ENCODE measurements at regions not wholly inside any gene's neighbourhood (a gene's known extent, or its start where the extent isn't known, plus 50 kb on each side); places are given as distances from the start of the nearest gene placed in this dataset.

GRCh38 chr6:147716434-147716833 is 207.9 kb downstream of the SAMD5 start:
- DNase-seq: no peak

DNA sequence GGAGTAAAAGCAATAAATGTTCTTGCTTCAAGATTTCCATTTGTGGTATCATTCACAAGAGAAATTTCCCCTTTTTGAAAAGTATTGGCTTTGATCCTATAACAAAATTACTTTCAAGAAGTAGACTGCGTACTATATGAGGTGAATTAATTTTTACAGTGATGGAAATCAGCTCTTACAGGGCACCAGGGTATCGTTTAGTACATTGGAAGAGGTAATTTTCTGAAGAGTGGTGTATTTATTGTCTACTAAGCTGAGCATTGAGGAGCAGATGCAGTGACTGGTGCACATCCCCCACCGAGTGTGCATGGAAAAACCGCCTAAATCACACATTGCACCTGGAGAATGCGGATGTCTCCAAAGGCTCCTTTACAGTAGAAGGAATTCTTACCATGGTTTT is 209.5 kb downstream of the SAMD5 start:
- DNase-seq: no peak

DNA sequence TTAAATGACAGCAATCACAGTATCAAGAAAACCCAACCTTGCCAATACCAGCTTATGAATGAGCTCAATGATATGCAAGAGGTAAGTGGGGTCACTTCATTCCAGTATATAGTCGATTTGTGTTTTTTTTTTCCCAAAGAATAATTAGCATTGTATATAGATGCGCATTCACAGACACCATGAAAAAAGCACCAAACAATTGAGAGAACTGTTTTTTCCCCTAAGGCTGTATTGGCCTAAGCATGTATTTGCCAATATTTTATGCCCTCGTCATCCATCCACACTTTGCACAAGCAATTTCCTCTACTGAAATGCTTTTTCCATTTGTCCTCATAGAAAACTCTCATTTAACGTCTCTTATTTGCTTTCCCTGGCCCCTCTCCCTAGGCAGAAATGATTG is 213.7 kb downstream of the SAMD5 start:
- DNase-seq: no peak

DNA sequence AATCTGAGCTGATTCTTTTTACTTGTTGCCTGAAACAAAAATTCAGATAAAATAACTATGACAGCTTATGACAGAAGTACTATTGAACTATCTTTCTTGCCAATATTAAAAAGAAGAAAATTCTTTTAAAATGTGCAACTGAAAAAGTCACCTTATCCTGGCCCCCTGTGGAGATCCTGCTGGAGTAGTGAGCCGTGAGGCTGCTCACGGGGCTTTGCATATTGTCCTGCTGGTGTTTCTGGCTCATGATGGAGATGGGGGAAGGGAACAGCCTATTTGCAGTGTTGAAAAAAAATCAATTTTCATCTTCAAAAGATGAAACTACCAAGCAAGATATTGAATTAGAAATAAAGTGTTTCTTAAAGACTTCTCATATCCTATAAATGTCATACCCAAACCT is 216.0 kb downstream of the SAMD5 start:
- no peak for DNase-seq

DNA sequence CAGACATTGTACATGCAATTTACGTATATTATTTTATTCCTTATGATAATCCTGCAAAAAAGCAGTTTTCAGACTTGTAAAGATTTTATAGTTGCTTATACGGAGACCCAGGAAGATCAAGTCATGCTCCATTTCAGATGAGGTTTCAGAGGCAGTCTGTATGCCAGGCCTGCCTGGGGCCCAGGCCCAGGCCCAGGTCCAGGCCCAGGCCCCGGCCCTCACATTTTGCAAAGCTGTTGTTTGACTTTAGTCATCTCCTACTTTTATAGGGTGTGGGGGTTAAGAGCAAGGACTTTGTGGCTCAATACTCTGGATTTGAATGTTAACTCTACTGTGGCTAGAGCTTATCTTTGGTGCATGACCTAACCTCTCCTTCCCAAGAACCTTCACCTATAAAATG is 217.9 kb downstream of the SAMD5 start:
- DNase-seq: no peak

GRCh38 chr6:147728903-147729302 is 220.4 kb downstream of the SAMD5 start:
- DNase-seq: no peak

- no peak for DNase-seq
These were observed 225.2 kb downstream of the SAMD5 start for GRCh38 chr6:147733686-147734085.

DNA sequence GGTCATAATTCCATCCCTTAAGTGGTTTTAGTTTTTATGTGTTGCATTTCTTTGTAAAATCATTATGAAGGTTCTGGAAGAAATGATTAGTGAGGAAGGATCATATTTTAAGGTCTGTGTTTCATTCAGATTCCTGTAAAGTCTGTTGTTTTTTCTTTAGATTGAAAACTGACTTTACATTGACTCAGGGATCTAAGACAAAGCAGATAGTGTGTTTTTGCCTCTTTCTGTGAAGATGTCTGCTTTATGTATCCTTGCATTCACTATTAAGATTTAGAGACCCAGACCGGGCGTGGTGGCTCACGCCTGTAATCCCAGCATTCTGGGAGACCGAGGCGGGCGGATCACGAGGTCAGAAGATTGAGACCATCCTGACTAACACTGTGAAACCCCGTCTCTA is 225.7 kb downstream of the SAMD5 start:
- DNase-seq: no peak

DNA sequence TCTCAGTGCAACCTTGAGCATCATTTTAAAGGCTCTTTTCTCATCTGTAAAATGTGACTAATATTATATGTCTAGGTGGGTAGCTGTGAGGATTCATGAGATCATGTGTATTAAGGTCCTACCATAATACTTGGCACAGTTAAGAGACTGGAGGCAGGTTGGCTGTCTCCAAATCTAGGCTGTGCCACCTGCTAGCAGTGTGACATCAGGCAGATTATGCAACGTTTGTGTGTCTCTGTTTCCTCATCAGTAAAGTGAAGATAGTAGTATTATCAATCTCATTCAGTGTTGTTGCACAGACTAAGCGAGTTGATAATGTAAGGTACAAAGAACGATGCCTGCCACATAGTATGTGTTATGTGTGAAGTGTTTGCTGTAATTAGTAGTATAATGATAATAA is 227.4 kb downstream of the SAMD5 start:
- DNase-seq: no peak

DNA sequence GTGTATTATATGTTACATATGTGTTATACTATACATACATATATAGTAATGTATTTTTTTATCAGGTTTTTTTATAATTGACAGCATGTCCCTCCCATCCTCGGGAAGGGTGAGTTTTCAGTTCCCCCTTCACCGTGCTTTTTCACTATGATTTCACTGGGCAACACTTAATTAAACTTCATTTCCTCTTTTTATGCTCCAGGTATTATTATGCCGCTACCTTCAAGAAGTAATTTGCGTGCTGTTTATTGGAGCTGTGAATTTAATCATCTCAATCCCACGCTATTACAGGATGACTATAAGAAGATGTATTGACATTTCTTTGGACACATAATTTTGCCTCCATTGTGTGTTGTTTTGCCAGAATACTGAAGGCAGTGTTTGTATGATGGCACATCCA is 228.6 kb downstream of the SAMD5 start:
- no peak for DNase-seq

GRCh38 chr6:147738099-147738498 is 229.6 kb downstream of the SAMD5 start:
- DNase-seq: no peak

- no peak for DNase-seq
These were observed 230.1 kb downstream of the SAMD5 start for GRCh38 chr6:147738516-147739162.

GRCh38 chr6:147740326-147740725 is 231.8 kb downstream of the SAMD5 start:
- no peak for DNase-seq

- no peak for DNase-seq
These were observed 232.4 kb downstream of the SAMD5 start for GRCh38 chr6:147740916-147741315.

DNA sequence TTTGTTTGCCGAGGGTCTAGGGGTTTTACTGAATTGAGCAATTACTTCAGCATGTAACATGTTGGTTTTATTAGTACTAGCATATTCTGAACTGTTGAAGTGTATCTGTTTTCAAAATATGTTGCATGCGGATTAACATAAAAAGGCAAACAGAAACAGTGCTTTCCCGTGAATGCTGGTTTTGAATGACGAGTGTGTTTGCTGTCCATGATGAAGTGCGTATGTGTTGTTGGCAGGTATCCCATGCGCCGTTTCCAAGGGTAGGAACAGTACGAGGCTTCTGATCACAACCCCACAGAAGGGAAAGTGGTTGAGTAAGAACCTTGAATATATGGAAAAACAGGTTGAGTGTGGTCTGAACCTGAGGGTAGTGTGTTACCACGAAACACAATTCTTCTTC is 232.9 kb downstream of the SAMD5 start:
- DNase-seq: no peak

DNA sequence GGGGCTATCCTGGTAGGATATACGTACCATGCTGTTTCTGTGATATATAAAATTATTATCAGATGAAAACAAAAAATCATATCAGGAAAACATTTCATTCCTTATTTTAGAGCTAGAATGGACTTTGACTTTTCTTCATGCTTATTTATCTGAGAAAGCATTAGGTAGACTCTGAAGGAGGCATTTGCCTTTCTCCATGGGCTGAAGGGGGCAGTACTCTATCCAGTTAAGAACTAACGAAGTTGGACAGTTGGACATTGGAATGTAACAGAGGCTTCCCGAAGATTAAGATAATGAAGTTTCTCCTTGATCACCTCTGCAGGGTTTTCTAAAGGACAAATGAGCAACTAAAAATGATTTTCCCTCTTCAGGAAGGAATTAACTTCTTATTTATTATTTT is 233.9 kb downstream of the SAMD5 start:
- DNase-seq: no peak

- DNase-seq: no peak
These were observed 235.5 kb downstream of the SAMD5 start for GRCh38 chr6:147744012-147744411.

- no peak for DNase-seq
These were observed 240.8 kb downstream of the SAMD5 start for GRCh38 chr6:147749331-147749730.

DNA sequence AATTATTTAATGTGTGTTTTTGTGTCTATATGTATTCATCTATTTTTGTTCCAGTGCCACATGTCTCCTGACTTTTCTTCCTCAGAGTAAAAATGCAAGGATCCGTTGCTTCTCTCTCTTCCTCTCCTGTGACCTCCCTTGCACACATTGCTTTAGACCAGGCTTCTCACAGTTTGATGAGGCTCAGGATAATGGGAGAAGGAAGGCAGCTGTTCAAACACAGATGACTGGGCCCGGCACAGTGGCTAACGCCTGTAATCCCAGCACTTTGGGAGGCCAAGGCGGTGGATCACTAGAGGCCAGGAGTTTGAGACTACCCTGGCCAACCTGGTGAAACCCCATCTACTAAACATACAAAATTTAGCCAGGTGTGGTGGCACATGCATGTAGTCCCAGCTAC is 241.9 kb downstream of the SAMD5 start:
- no peak for DNase-seq

- DNase-seq: no peak
These were observed 242.7 kb downstream of the SAMD5 start for GRCh38 chr6:147751232-147751631.

DNA sequence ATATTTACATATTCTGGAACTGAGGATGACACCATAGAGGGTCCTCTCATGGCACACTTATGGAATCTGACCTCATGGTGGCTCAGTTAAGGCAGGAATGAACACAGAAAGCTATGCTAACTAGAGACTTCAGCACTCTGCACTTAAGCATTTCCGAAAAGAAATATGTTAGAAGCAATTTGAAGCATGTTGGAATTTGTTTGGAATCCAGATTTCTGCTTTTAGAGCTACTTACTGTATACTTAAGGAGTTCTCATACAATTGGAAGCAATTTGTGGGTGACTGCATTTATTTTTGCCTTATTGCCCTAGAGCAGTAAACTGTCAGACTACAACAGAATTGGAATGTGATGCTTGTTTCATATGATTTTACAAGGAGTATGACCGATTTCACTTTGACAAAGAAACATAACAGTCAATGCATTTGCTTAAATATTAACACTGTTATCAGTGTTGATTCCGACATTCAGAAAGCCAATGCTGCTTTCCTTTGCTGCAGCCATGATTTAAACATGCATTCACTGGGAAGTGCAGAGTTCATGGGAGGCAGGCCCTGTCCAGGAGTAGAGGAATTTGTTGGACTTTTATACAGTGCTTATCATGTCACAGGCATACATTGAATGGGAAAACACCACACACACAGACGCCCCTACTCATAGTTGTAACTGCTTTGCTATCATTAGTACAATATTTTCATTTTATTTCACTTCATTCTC is 244.4 kb downstream of the SAMD5 start:
- DNase-seq: no peak

DNA sequence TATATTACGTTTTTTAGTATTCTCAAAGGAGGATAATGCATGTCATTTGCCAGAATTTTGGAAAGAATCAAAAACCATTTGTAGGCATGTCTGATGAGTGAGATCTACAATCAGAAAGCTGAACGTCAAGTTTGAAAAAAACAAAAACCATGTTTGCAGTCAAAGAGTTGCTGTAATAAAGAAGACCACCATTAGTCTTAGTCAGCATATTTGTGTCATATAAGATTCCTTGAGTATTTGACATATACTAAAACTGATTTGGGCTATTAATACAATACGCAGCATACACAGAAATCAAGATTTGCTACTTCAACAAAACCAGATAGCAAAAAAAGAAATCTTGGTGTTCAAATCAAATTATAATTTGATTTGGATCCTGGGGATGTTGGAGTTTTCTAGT is 247.5 kb downstream of the SAMD5 start:
- no peak for DNase-seq

DNA sequence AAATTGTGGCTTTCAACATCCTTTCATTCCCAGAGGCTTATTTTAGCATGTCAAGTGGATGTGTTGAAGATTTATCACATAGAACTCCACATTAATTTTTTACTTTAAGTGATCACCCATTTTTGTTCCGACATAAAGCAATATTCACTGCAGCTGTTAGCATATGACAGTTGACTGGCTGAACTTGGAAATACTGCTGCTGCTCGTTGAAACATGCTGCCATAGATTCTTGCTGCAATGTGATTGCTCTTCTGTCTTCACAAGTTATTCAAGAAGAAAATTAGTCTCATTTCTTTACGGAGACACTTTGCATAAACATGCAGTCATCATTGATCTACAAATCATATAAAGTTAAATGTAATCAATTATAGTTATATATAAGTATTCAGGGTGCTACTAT is 248.4 kb downstream of the SAMD5 start:
- DNase-seq: no peak

GRCh38 chr6:147757291-147757690 is 248.8 kb downstream of the SAMD5 start:
- DNase-seq: no peak

DNA sequence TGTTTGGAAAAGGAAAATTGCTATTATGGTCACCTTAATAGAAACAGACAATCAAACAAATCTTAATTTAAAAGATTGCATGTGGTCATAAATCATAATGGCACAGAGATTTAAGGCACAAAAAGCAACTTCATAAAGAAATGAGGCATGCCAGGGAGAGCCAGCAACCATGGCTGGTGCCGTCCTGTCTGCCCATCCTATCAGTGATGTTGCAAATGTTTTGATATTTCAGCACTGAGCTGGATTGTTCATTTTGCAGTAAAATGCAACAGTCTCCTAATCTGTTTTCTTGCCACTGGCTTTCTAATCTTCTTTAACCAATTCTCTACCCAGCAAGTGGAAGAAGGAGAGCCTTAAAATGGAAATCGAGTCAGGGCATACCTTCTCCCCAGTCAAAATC is 249.8 kb downstream of the SAMD5 start:
- DNase-seq: no peak
